ENCODE measurements at regions not wholly inside any gene's neighbourhood (a gene's known extent, or its start where the extent isn't known, plus 50 kb on each side); places are given as distances from the start of the nearest gene placed in this dataset.

DNA sequence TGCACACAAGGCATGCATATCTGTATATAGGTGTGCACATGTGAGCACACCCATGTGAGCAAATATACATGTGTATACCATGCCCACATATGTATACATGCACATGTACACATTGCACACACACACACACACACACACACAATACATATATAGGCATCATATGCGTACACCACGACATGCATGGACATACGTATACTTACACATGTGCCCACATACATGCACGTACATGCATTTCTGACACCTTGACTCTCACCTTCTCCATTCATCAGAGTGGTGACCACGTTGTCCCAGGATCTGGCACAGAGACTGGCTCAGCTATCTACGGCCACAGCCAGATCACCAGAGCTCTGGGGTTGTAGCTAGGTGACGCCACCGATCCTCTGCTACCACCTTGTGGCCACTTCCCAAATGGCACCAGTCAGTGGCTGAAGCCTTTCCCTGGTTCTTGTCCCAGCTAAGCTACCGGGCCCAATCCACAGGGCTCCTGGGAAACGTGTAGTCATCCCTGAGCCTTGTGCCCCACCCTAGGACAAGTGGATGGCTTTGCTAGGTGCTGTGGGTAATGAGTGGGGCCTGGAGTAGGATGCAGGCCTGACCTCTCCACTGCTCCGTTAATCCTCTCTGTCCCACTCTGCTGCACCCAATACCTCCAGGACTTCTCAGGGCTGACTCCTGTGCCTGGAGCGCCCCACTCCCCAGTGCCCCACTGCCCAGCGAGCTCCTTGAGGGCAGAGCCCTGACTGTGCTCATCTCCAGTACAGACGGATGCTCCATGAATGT is 194.4 kb downstream of the RGS3 start:
- WGBS, result 31% methylated on average over 14 of the region's 14 CpGs
- H3K4me3 ChIP-seq (ENCODE audit: low read depth, low read length), result no peak overlapping the region
- H3K4me1 ChIP-seq (ENCODE audit: insufficient read depth), result no peaks in the 10 kb centered on the region
- H3K27ac ChIP-seq (ENCODE audit: low read depth), result no peak overlapping the region
- H3K36me3 ChIP-seq (ENCODE audit: insufficient read depth), result no peaks in the 10 kb centered on the region
- DNase-seq (ENCODE audit: extremely low spot score), result no peak

DNA sequence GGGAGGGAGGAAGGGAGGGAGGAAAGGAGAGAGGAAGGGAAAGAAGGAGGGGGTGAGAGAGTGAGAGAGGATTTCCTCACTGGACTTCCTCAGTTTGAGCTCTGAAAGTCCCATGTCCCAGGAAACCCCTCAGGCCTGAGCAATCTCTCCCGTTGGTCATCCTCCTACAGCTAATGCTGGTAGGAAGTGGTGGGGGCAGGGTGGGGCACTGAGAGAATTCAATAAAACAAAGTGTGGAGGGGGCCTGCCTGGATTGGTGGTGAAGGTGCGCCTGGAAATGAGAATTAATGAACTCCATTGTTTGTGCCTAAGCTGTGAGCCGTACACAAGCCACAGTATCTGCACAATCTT is 195.0 kb downstream of the RGS3 start:
- no peak overlapping the region for H3K4me3 ChIP-seq (ENCODE audit: low read depth, low read length)
- H3K36me3 ChIP-seq (ENCODE audit: insufficient read depth), result no peaks in the 10 kb centered on the region
- no peak overlapping the region for H3K27ac ChIP-seq (ENCODE audit: low read depth)
- H3K4me1 ChIP-seq (ENCODE audit: insufficient read depth), result no peaks in the 10 kb centered on the region
- DNase-seq (ENCODE audit: extremely low spot score), result no peak
- 43% methylated on average over 3 of the region's 3 CpGs for WGBS

- no peak overlapping the region for H3K27ac ChIP-seq (ENCODE audit: low read depth)
- H3K4me1 ChIP-seq (ENCODE audit: insufficient read depth), result no peaks in the 10 kb centered on the region
- no peaks in the 10 kb centered on the region for H3K36me3 ChIP-seq (ENCODE audit: insufficient read depth)
- no peak for DNase-seq (ENCODE audit: extremely low spot score)
- WGBS, result 42% methylated on average over 3 of the region's 3 CpGs
- H3K4me3 ChIP-seq (ENCODE audit: low read depth, low read length), result no peak overlapping the region
Measured at GRCh38 chr9:113659039-113659438, 195.5 kb downstream of the RGS3 start.

DNA sequence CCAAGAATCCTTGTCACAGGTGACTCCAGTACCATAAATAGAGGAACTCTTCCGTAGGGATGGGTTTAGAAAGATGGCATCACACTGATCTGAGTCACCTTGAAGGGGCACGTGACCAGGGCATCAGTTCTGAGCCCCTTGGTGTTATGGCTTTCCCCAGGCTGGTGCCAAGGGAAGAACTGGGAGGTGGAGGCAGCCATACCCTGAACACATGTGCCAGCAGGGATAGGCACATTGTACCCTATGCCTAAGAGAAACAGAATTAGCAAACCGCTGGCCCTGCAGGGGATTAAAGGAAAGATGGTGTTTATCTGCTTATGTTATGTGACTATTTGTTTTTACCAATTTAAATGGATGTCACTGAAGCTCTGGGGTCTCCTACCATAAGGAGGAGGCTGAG is 196.2 kb downstream of the RGS3 start:
- H3K27ac ChIP-seq (ENCODE audit: low read depth), result no peak overlapping the region
- H3K36me3 ChIP-seq (ENCODE audit: insufficient read depth), result no peaks in the 10 kb centered on the region
- 74% methylated on average over 3 of the region's 3 CpGs for WGBS
- H3K4me3 ChIP-seq (ENCODE audit: low read depth, low read length), result no peak overlapping the region
- H3K4me1 ChIP-seq (ENCODE audit: insufficient read depth), result no peaks in the 10 kb centered on the region
- no peak for DNase-seq (ENCODE audit: extremely low spot score)

- Histone ChIP-seq H3K27ac (ENCODE audit: low read depth) (no peak overlapping the region), H3K4me3 (ENCODE audit: low read depth, low read length) (no peak overlapping the region), H3K4me1 (ENCODE audit: insufficient read depth) (no peaks in the 10 kb centered on the region), H3K36me3 (ENCODE audit: insufficient read depth) (no peaks in the 10 kb centered on the region)
- no peak for DNase-seq (ENCODE audit: extremely low spot score)
- WGBS, result 70% methylated on average over 9 of the region's 9 CpGs
Measured at GRCh38 chr9:113660196-113660595, 196.7 kb downstream of the RGS3 start.

GRCh38 chr9:113661074-113661473 is 197.5 kb downstream of the RGS3 start:
- WGBS, result 88% methylated on average over 7 of the region's 7 CpGs
- Histone ChIP-seq H3K27ac (ENCODE audit: low read depth) (no peak overlapping the region), H3K4me1 (ENCODE audit: insufficient read depth) (no peaks in the 10 kb centered on the region), H3K36me3 (ENCODE audit: insufficient read depth) (no peaks in the 10 kb centered on the region), H3K4me3 (ENCODE audit: low read depth, low read length) (no peak overlapping the region)
- DNase-seq (ENCODE audit: extremely low spot score), result no peak

DNA sequence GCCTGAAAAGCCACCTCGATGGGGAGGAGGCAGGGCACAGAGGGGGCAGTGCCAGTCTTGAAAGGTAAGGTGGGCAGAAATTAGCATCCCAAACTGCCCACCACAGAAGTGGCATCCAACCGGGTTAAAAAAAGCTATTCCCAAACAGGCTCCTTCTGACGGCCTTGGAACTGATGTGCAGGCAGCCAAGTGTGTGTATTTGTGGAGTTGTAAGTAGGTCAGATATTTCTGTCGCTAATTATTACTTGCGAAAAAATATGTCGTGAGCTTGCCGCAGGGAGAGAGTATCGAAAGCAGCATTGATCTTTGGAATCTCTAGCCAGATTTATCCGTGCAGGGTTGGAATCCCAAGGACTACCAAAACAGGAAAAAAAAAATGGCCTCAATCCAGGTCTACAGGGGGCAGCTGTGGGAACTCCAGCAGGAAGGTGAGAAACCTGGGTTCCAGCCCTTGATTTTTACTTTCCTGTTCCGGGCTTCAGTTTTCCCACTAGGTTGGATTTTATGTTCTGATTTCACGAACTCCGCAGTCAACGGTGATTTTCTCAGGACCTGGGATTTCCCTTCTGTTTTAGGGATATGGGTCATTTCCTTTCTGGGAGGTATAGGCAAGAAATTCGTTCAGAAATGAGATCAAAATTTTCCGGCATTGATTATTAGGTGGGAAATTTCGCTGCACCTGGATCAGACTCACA is 200.8 kb downstream of the RGS3 start:
- Histone ChIP-seq H3K4me1 (ENCODE audit: insufficient read depth) (no peaks in the 10 kb centered on the region), H3K27ac (ENCODE audit: low read depth) (no peak overlapping the region), H3K4me3 (ENCODE audit: low read depth, low read length) (no peak overlapping the region), H3K36me3 (ENCODE audit: insufficient read depth) (no peaks in the 10 kb centered on the region)
- WGBS, result 81% methylated on average over 16 of the region's 16 CpGs
- no peak for DNase-seq (ENCODE audit: extremely low spot score)

DNA sequence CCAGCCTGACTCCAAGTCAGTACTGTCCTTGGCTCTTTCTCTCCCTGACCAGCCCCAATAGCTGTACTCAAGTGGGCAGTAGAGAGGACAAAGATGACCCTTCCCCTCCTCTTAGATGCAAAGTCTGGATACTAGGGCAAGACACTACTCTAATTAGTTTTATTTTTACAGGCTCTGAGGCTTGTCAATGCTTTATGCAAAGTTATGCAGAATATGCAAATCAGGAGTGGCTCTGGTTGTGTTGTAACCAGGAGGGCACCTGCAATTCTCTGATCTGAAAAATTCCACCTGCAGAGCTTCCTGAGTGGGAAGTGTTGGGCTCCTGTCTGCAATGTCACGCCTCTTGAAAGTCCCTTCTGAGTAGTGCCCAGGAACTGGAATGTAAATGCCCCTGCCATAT is 201.5 kb downstream of the RGS3 start:
- Histone ChIP-seq H3K27ac (ENCODE audit: low read depth) (no peak overlapping the region), H3K4me1 (ENCODE audit: insufficient read depth) (no peaks in the 10 kb centered on the region), H3K4me3 (ENCODE audit: low read depth, low read length) (no peak overlapping the region), H3K36me3 (ENCODE audit: insufficient read depth) (no peaks in the 10 kb centered on the region)
- DNase-seq (ENCODE audit: extremely low spot score), result no peak
- 89% methylated on average over 1 of the region's 1 CpG for WGBS

DNA sequence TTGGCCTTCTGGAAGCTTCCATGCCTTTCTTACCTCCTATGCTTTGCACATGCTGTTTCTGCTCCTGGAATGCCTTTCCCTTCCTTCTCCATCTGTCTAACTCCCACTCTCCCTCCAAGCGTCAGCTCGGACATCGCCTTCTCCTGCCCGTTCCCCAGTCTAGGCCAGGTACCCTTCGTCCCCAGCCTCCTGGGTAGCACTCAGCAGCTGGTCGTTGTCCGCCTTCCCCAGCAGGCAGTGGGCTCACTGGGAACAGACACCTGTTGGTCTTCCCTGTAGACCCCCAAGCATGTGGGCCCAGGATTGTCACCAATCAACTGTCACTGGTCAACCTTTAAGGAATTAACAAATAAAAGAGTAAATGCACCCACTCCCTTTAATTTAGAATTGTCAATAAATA is 202.2 kb downstream of the RGS3 start:
- DNase-seq (ENCODE audit: extremely low spot score), result no peak
- 90% methylated on average over 7 of the region's 7 CpGs for WGBS
- no peaks in the 10 kb centered on the region for H3K36me3 ChIP-seq (ENCODE audit: insufficient read depth)
- no peak overlapping the region for H3K27ac ChIP-seq (ENCODE audit: low read depth)
- H3K4me1 ChIP-seq (ENCODE audit: insufficient read depth), result no peaks in the 10 kb centered on the region
- H3K4me3 ChIP-seq (ENCODE audit: low read depth, low read length), result no peak overlapping the region

DNA sequence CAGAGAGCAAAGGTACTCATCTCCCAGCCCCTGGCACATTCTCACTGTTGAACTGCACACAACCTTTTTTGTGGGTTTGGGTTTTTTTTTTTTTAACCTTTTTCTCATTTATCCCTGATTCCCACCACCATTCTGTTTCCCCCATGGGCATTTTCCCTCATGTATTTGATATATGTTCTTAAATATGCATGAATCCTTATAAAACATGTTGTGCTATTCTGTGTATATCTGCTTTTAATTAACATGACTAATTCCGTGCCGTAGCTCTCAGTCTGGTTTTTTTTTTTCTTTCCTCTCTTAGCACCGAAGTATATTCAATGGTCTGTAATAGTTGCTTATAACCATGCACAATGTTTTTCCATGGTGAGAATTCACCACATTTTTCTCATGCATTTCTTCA is 204.5 kb downstream of the RGS3 start:
- Histone ChIP-seq H3K27ac (ENCODE audit: low read depth) (no peak overlapping the region), H3K4me1 (ENCODE audit: insufficient read depth) (no peaks in the 10 kb centered on the region), H3K4me3 (ENCODE audit: low read depth, low read length) (no peak overlapping the region), H3K36me3 (ENCODE audit: insufficient read depth) (no peaks in the 10 kb centered on the region)
- 59% methylated on average over 3 of the region's 3 CpGs for WGBS
- DNase-seq (ENCODE audit: extremely low spot score), result no peak

GRCh38 chr9:113669522-113670115 is 206.1 kb downstream of the RGS3 start:
- Histone ChIP-seq H3K4me3 (ENCODE audit: low read depth, low read length) (no peak overlapping the region), H3K4me1 (ENCODE audit: insufficient read depth) (no peaks in the 10 kb centered on the region), H3K27ac (ENCODE audit: low read depth) (no peak overlapping the region), H3K36me3 (ENCODE audit: insufficient read depth) (no peaks in the 10 kb centered on the region)
- 82% methylated on average over 4 of the region's 4 CpGs for WGBS
- no peak for DNase-seq (ENCODE audit: extremely low spot score)

- no peak overlapping the region for H3K27ac ChIP-seq (ENCODE audit: low read depth)
- DNase-seq (ENCODE audit: extremely low spot score), result no peak
- no peaks in the 10 kb centered on the region for H3K36me3 ChIP-seq (ENCODE audit: insufficient read depth)
- 82% methylated on average over 7 of the region's 7 CpGs for WGBS
- H3K4me3 ChIP-seq (ENCODE audit: low read depth, low read length), result no peak overlapping the region
- no peaks in the 10 kb centered on the region for H3K4me1 ChIP-seq (ENCODE audit: insufficient read depth)
Measured at GRCh38 chr9:113673726-113674125, 202.4 kb upstream of the ZNF618 start.

DNA sequence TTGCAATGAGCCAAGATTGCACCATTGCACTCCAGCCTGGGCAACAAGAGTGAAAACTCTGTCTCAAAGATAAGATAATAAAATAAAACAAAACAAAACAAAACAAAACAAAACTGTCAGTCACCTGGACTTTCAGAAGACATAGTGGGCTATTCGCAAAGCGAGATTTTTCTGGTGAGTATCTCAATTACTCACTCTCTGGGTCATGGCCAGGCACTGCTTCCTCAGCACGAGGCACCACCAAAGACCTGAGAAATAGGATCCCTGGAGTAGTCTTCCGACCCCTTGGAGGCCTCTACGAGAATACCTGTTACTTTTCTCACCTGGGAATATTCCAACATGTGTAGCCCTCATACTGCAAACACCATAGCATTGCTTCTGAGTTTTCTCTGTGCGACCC is 201.7 kb upstream of the ZNF618 start:
- no peak overlapping the region for H3K4me3 ChIP-seq (ENCODE audit: low read depth, low read length)
- 75% methylated on average over 6 of the region's 6 CpGs for WGBS
- no peaks in the 10 kb centered on the region for H3K36me3 ChIP-seq (ENCODE audit: insufficient read depth)
- H3K27ac ChIP-seq (ENCODE audit: low read depth), result no peak overlapping the region
- DNase-seq (ENCODE audit: extremely low spot score), result no peak
- no peaks in the 10 kb centered on the region for H3K4me1 ChIP-seq (ENCODE audit: insufficient read depth)

DNA sequence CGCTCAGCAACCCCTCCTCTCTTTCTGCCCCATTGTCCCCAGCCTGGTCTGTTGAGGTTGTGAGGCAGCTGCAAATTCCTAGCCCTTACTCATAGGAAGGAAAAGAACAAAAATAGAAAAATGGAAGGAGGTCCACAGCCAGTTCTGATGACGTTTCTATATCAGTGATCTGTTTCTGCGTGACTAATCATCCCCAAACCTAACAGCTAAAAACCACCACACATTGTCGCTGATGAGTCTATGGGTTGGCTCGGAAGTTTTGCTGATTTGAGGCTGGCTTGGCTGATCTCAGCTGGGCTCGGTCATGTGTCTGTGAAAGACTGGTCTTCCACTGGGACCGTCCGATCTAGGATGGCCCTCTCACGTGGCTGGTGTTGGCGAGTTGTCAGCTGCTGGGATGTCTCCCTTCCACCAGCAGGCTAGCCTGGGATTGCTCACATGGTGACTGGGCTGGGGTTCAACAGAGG is 200.6 kb upstream of the ZNF618 start:
- Histone ChIP-seq H3K4me1 (ENCODE audit: insufficient read depth) (no peaks in the 10 kb centered on the region), H3K4me3 (ENCODE audit: low read depth, low read length) (no peak overlapping the region), H3K27ac (ENCODE audit: low read depth) (no peak overlapping the region), H3K36me3 (ENCODE audit: insufficient read depth) (no peaks in the 10 kb centered on the region)
- no peak for DNase-seq (ENCODE audit: extremely low spot score)
- WGBS, result 54% methylated on average over 10 of the region's 10 CpGs

Data from urinary bladder (tissue), 3 donors.